OCI-LY3 (cell line): ENCODE measurements at regions not wholly inside any gene's neighbourhood (a gene's known extent, or its start where the extent isn't known, plus 50 kb on each side); places are given as distances from the start of the nearest gene placed in this dataset.

Experiments
- H2AFZ ChIP-seq: fragments of 200-600, 300-600 bp; shearing (Covaris generic); 2 replicates; pipeline ENCODE4 v1.6.0; 2014; ENCODE audit warnings: antibody characterized with exemption, low read depth, low read length
- H3K27ac ChIP-seq: fragments of 200-600, 300-600 bp; sonication (generic); 2 replicates; pipeline ENCODE4 v1.5.1; 2014; ENCODE audit warnings: mild to moderate bottlenecking, low read length, moderate library complexity, mixed read lengths
- H3K27me3 ChIP-seq: fragments of 200-600, 300-600 bp; sonication (generic); 2 replicates; pipeline ENCODE4 v1.6.1; 2014; ENCODE audit warnings: low read depth, low read length, mixed read lengths
- H3K36me3 ChIP-seq: fragments of 200-600, 300-600 bp; sonication (generic); replicated peaks from 2 replicates; pipeline ENCODE3; 2014; ENCODE audit warnings: low read depth, low read length, mixed read lengths
- H3K4me1 ChIP-seq: fragments of 300-600, 200-600 bp; sonication (generic); 2 replicates; pipeline ENCODE4 v1.6.1; 2014; ENCODE audit warnings: low read length, mixed read lengths
- H3K4me2 ChIP-seq: fragments of 200-600, 300-600 bp; sonication (generic); 2 replicates; pipeline ENCODE4 v1.6.1; 2014; ENCODE audit warnings: low read length, mixed read lengths
- H3K4me3 ChIP-seq: fragments of 300-600, 200-600 bp; sonication (generic); 2 replicates; pipeline ENCODE4 v1.5.1; 2014; ENCODE audit warnings: antibody characterized with exemption, mild to moderate bottlenecking, low read length, moderate library complexity
- H3K79me2 ChIP-seq: fragments of 300-600, 200-600 bp; shearing (Covaris generic); 2 replicates; pipeline ENCODE4 v1.6.1; 2014; ENCODE audit warnings: mild to moderate bottlenecking, low read length, mixed read lengths
- H3K9ac ChIP-seq: fragments of 300-600, 200-600 bp; shearing (Covaris generic); 2 replicates; pipeline ENCODE4 v1.6.0; 2014; ENCODE audit warnings: mild to moderate bottlenecking, low read length, moderate library complexity
- H3K9me3 ChIP-seq: fragments of 200-600, 300-600 bp; shearing (Covaris generic); 2 replicates; pipeline ENCODE4 v1.6.1; 2014; ENCODE audit warnings: low read length, mixed read lengths; ENCODE audit not compliant: insufficient read depth
- H4K20me1 ChIP-seq: fragments of 200-600, 300-600 bp; sonication (generic); 2 replicates; pipeline ENCODE4 v1.6.1; 2016; ENCODE audit warnings: low read length, mixed read lengths; ENCODE audit not compliant: insufficient read depth
- CTCF ChIP-seq: fragments of 200-600, 300-600 bp; sonication (generic); IDR thresholded peaks from 2 replicates; pipeline ENCODE4 v1.5.1; 2014; ENCODE audit warnings: antibody characterized with exemption, low read length, low read depth
- EZH2phosphoT487 ChIP-seq: fragments of 200-600 bp; shearing (Covaris generic); IDR thresholded peaks from 2 replicates; pipeline ENCODE4 v1.6.1; 2018; ENCODE audit warnings: antibody characterized with exemption, mixed run types, low read depth

- H4K20me1 ChIP-seq: no peaks in the 10 kb centered on the region
- H3K27ac ChIP-seq: no peak overlapping the region
- H3K4me1 ChIP-seq: no peaks in the 10 kb centered on the region
- no peak overlapping the region for H3K4me3 ChIP-seq
- no peaks in the 10 kb centered on the region for H3K27me3 ChIP-seq
- no peaks in the 10 kb centered on the region for H3K9me3 ChIP-seq
- no peak overlapping the region for H2AFZ ChIP-seq
- TF ChIP-seq CTCF (no peak), EZH2phosphoT487 (no peak)
- H3K36me3 ChIP-seq: no peaks in the 10 kb centered on the region
- H3K9ac ChIP-seq: no peak overlapping the region
- H3K4me2 ChIP-seq: no peak overlapping the region
- no peaks in the 10 kb centered on the region for H3K79me2 ChIP-seq
Measured at GRCh38 chr4:31291238-31291637, 571.1 kb downstream of the PCDH7 start.

- Histone ChIP-seq H3K4me3 (no peak overlapping the region), H3K36me3 (no peaks in the 10 kb centered on the region), H3K79me2 (no peaks in the 10 kb centered on the region), H3K4me1 (no peaks in the 10 kb centered on the region), H3K27ac (no peak overlapping the region), H3K4me2 (no peak overlapping the region), H3K9ac (no peak overlapping the region), H4K20me1 (no peaks in the 10 kb centered on the region), H3K27me3 (no peaks in the 10 kb centered on the region), H3K9me3 (no peaks in the 10 kb centered on the region), H2AFZ (no peak overlapping the region)
- TF ChIP-seq EZH2phosphoT487: no peak
Measured at GRCh38 chr4:31294655-31295480, 574.7 kb downstream of the PCDH7 start.

- H3K27me3 ChIP-seq: no peaks in the 10 kb centered on the region
- no peak for TF ChIP-seq CTCF
- TF ChIP-seq EZH2phosphoT487: no peak
- no peak overlapping the region for H3K27ac ChIP-seq
Measured at GRCh38 chr4:31298737-31299136, 578.6 kb downstream of the PCDH7 start.

GRCh38 chr4:31307029-31307428 is 586.9 kb downstream of the PCDH7 start:
- H3K79me2 ChIP-seq: no peaks in the 10 kb centered on the region
- H3K4me3 ChIP-seq: no peak overlapping the region
- no peaks in the 10 kb centered on the region for H3K4me1 ChIP-seq
- H3K27me3 ChIP-seq: no peaks in the 10 kb centered on the region
- no peaks in the 10 kb centered on the region for H3K36me3 ChIP-seq
- no peaks in the 10 kb centered on the region for H4K20me1 ChIP-seq
- H3K27ac ChIP-seq: no peak overlapping the region
- H2AFZ ChIP-seq: 0 out of 2 replicates have a peak overlapping the region, but pooled peaks have one; percentile 6
- no peak overlapping the region for H3K9ac ChIP-seq
- H3K4me2 ChIP-seq: no peak overlapping the region
- no peaks in the 10 kb centered on the region for H3K9me3 ChIP-seq
- TF ChIP-seq EZH2phosphoT487: no peak
- no peak for TF ChIP-seq CTCF

More at GRCh38 chr4:31298737-31299136, 578.6 kb downstream of the PCDH7 start:
- no peak overlapping the region for H2AFZ ChIP-seq
- no peaks in the 10 kb centered on the region for H3K79me2 ChIP-seq
- H3K9me3 ChIP-seq: no peaks in the 10 kb centered on the region
- no peak overlapping the region for H3K9ac ChIP-seq
- no peak overlapping the region for H3K4me3 ChIP-seq
- no peaks in the 10 kb centered on the region for H4K20me1 ChIP-seq
- no peaks in the 10 kb centered on the region for H3K4me1 ChIP-seq
- H3K36me3 ChIP-seq: no peaks in the 10 kb centered on the region
- H3K4me2 ChIP-seq: no peak overlapping the region
